HEK293 (cell line): ENCODE measurements at regions not wholly inside any gene's neighbourhood (a gene's known extent, or its start where the extent isn't known, plus 50 kb on each side); places are given as distances from the start of the nearest gene placed in this dataset.

Experiments
- CTCF ChIA-PET: fragments of 350-600 bp; formaldehyde crosslinking; extraction: SDS; loops from one replicate; lab custom pipeline; 2021; ENCODE audit warnings: antibody characterized with exemption; lab: Yijun Ruan, JAX
- POLR2A ChIA-PET: fragments of 300-600 bp; formaldehyde crosslinking; extraction: SDS; loops from one replicate; lab custom pipeline; 2020; ENCODE audit warnings: antibody characterized with exemption, inconsistent platforms; lab: Yijun Ruan, JAX
- H3K27ac ChIP-seq: fragments of 200-500 bp; sonication (Bioruptor generic); 2 replicates; pipeline ENCODE4 v1.5.1; 2014; ENCODE audit warnings: low read depth, low read length, control low read depth, inconsistent platforms; ENCODE audit errors: extremely low read depth
- H3K36me3 ChIP-seq, 2 experiments: fragments of 200-500 bp in 1 of 2; sonication (Bioruptor generic) in 1 of 2; 1 replicate in 1 of 2; 2 replicates in 1 of 2; pipeline ENCODE4 v1.5.1; 2014 to 2017; ENCODE audit warnings: inconsistent platforms in 2 of 2, low read length in 2 of 2; ENCODE audit not compliant: control insufficient read depth in 2 of 2, insufficient read depth in 1 of 2
- H3K4me1 ChIP-seq: fragments of 200-500 bp; sonication (Bioruptor generic); 2 replicates; pipeline ENCODE4 v1.5.1; 2014; ENCODE audit warnings: mild to moderate bottlenecking, low read length, inconsistent platforms; ENCODE audit not compliant: control insufficient read depth, insufficient read depth
- H3K4me3 ChIP-seq: 2 replicates; pipeline ENCODE4 v1.5.1; 2011; ENCODE audit warnings: low read depth, mild to moderate bottlenecking, control low read depth, low read length, moderate library complexity
- H3K9me3 ChIP-seq: fragments of 200-500 bp; sonication (Bioruptor generic); 2 replicates; pipeline ENCODE4 v1.5.1; 2014; ENCODE audit warnings: low read depth, low read length, inconsistent platforms; ENCODE audit not compliant: control insufficient read depth, insufficient read depth
- BCL11A ChIP-seq: fragments of 450-650 bp; formaldehyde crosslinking; IDR thresholded peaks from 2 replicates; pipeline ENCODE4 v1.5.1; 2016; ENCODE audit warnings: low read depth, missing biosample characterization, missing genetic modification characterization
- OSR2 ChIP-seq: fragments of 450-650 bp; formaldehyde crosslinking; IDR thresholded peaks from 2 replicates; pipeline ENCODE4 v1.5.1; 2016; ENCODE audit warnings: missing biosample characterization, missing genetic modification characterization
- PRDM1 ChIP-seq: fragments of 450-650 bp; formaldehyde crosslinking; IDR thresholded peaks from 2 replicates; pipeline ENCODE4; 2016; ENCODE audit warnings: missing biosample characterization, missing genetic modification characterization
- ZIC2 ChIP-seq: fragments of 450-650 bp; formaldehyde crosslinking; IDR thresholded peaks from 2 replicates; pipeline ENCODE4 v1.5.1; 2016; ENCODE audit warnings: missing biosample characterization, missing genetic modification characterization
- ZNF133 ChIP-seq: fragments of 450-650 bp; formaldehyde crosslinking; IDR thresholded peaks from 2 replicates; pipeline ENCODE4 v1.5.1; 2016; ENCODE audit warnings: missing biosample characterization, missing genetic modification characterization
- ZNF140 ChIP-seq: fragments of 450-650 bp; formaldehyde crosslinking; IDR thresholded peaks from 2 replicates; pipeline ENCODE4 v1.5.1; 2016; ENCODE audit warnings: missing biosample characterization, missing genetic modification characterization
- ZNF157 ChIP-seq: fragments of 450-650 bp; formaldehyde crosslinking; IDR thresholded peaks from 2 replicates; pipeline ENCODE4 v1.5.1; 2016; ENCODE audit warnings: missing biosample characterization, missing genetic modification characterization
- ZNF16 ChIP-seq: fragments of 450-650 bp; formaldehyde crosslinking; IDR thresholded peaks from 2 replicates; pipeline ENCODE4 v1.5.1; 2016; ENCODE audit warnings: low read depth, missing biosample characterization, missing genetic modification characterization
- ZNF239 ChIP-seq: fragments of 450-650 bp; formaldehyde crosslinking; IDR thresholded peaks from 2 replicates; pipeline ENCODE4 v1.5.1; 2016; ENCODE audit warnings: missing biosample characterization, missing genetic modification characterization
- ZNF248 ChIP-seq: fragments of 450-650 bp; formaldehyde crosslinking; IDR thresholded peaks from 2 replicates; pipeline ENCODE4 v1.5.1; 2017; ENCODE audit warnings: missing biosample characterization, missing genetic modification characterization
- ZNF266 ChIP-seq: fragments of 450-650 bp; formaldehyde crosslinking; IDR thresholded peaks from 2 replicates; pipeline ENCODE4 v1.5.1; 2016; ENCODE audit warnings: missing biosample characterization, missing genetic modification characterization, low read depth
- ZNF274 ChIP-seq, 2 experiments: fragments of 200-500 bp in 1 of 2; fragments of 450-650 bp in 1 of 2; sonication (Bioruptor generic) in 1 of 2; formaldehyde crosslinking in 1 of 2; IDR thresholded peaks; 2 replicates each; pipeline versions ENCODE4 v1.5.1 to v1.6.1; 2014 to 2016; ENCODE audit warnings: borderline replicate concordance in 1 of 2, inconsistent platforms in 1 of 2, low read length in 1 of 2, missing biosample characterization in 1 of 2, missing genetic modification characterization in 1 of 2
- ZNF404 ChIP-seq: fragments of 450-650 bp; formaldehyde crosslinking; IDR thresholded peaks from 2 replicates; pipeline ENCODE4 v1.5.1; 2017; ENCODE audit warnings: missing biosample characterization, missing genetic modification characterization
- ZNF548 ChIP-seq: fragments of 450-650 bp; formaldehyde crosslinking; IDR thresholded peaks from 2 replicates; pipeline ENCODE4 v1.5.1; 2016; ENCODE audit warnings: missing biosample characterization, missing genetic modification characterization
- ZNF654 ChIP-seq: fragments of 450-650 bp; formaldehyde crosslinking; IDR thresholded peaks from 2 replicates; pipeline ENCODE4 v1.5.1; 2016; ENCODE audit warnings: low read depth, missing biosample characterization, missing genetic modification characterization
- ZSCAN23 ChIP-seq: fragments of 450-650 bp; formaldehyde crosslinking; IDR thresholded peaks from 2 replicates; pipeline ENCODE4 v1.5.1; 2016; ENCODE audit warnings: missing biosample characterization, missing genetic modification characterization
- ZSCAN30 ChIP-seq: fragments of 450-650 bp; IDR thresholded peaks from 2 replicates; pipeline ENCODE4 v1.5.1; 2018; ENCODE audit warnings: missing biosample characterization, mild to moderate bottlenecking, missing genetic modification characterization, moderate library complexity
- TF ChIP-seq, protein P1 (sequence below): fragments of 450-650 bp; formaldehyde crosslinking; IDR thresholded peaks from 2 replicates; pipeline ENCODE4 v1.5.1; 2016; ENCODE audit warnings: missing biosample characterization, missing genetic modification characterization
- TF ChIP-seq, protein P2 (sequence below): fragments of 450-650 bp; formaldehyde crosslinking; IDR thresholded peaks from 2 replicates; pipeline ENCODE4 v1.5.1; 2016; ENCODE audit warnings: missing biosample characterization, missing genetic modification characterization
- TF ChIP-seq, protein P3 (sequence below): fragments of 450-650 bp; formaldehyde crosslinking; IDR thresholded peaks from 2 replicates; pipeline ENCODE4 v1.5.1; 2016; ENCODE audit warnings: missing biosample characterization, missing genetic modification characterization
- TF ChIP-seq, protein P4 (sequence below): fragments of 450-650 bp; formaldehyde crosslinking; IDR thresholded peaks from 2 replicates; pipeline ENCODE4 v1.5.1; 2016; ENCODE audit warnings: missing biosample characterization, missing genetic modification characterization
- TF ChIP-seq, protein P5 (sequence below): sonication (generic); formaldehyde crosslinking; IDR thresholded peaks from 2 replicates; pipeline ENCODE4 v1.8.1; 2022; ENCODE audit warnings: mild to moderate bottlenecking, moderate library complexity, missing genetic modification reagents

DNA sequence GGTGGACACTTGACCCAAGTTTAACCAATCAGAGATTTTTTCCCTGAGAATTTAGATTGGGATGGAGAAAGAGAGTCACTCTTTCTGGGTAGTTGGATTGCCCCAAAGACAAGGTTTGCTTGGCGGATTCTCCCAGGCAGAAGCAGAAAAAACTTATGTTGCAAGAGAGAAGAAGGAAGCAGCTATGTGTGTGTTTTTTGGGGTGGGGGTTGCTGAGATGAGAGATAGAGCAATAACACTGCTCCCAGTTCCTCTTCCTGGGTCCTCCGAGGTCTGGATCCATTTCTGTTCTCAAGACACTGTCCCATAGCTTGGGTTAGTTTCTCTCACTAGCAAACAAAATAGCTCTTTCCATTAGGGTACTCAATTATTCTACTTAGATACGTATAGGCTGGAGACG, 222.1 kb downstream of the STIM2 start:
- ChIA-PET POLR2A (no interaction called here), CTCF (no interaction called here)
- H3K36me3 ChIP-seq = no peaks in the 10 kb centered on the region
- no peaks in the 10 kb centered on the region for H3K4me1 ChIP-seq
- H3K27ac ChIP-seq = no peak overlapping the region
- TF ChIP-seq ZNF404 (tag by site-specific recombination) = no peak
- TF ChIP-seq ZNF140 (tag by site-specific recombination) = no peak
- TF ChIP-seq ZSCAN30 (tag by site-specific recombination) = no peak
- TF ChIP-seq, protein P1, sequence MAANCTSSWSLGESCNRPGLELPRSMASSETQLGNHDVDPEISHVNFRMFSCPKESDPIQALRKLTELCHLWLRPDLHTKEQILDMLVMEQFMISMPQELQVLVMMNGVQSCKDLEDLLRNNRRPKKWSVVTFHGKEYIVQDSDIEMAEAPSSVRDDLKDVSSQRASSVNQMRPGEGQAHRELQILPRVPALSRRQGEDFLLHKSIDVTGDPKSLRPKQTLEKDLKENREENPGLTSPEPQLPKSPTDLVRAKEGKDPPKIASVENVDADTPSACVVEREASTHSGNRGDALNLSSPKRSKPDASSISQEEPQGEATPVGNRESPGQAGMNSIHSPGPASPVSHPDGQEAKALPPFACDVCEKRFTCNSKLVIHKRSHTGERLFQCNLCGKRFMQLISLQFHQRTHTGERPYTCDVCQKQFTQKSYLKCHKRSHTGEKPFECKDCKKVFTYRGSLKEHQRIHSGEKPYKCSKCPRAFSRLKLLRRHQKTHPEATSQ (tag by site-specific recombination) = no peak
- TF ChIP-seq ZNF548 = no peak
- no peak for TF ChIP-seq BCL11A (tag by site-specific recombination)
- no peak for TF ChIP-seq ZNF274 (IDR thresholded peaks at IDR 0.05; ENCODE audit: low read length)
- TF ChIP-seq ZNF274 (tag by site-specific recombination; IDR thresholded peaks at IDR 0.05; ENCODE audit: borderline replicate concordance) = no peak
- TF ChIP-seq, protein P2, sequence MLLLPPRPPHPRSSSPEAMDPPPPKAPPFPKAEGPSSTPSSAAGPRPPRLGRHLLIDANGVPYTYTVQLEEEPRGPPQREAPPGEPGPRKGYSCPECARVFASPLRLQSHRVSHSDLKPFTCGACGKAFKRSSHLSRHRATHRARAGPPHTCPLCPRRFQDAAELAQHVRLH (tag by site-specific recombination) = no peak
- TF ChIP-seq, protein P3, sequence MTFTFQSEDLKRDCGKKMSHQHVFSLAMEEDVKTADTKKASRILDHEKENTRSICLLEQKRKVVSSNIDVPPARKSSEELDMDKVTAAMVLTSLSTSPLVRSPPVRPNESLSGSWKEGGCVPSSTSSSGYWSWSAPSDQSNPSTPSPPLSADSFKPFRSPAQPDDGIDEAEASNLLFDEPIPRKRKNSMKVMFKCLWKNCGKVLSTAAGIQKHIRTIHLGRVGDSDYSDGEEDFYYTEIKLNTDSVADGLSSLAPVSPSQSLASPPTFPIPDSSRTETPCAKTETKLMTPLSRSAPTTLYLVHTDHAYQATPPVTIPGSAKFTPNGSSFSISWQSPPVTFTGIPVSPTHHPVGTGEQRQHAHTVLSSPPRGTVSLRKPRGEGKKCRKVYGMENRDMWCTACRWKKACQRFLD = no peak
- no peak for TF ChIP-seq ZNF133 (tag by site-specific recombination)
- TF ChIP-seq ZNF248 (tag by site-specific recombination) = no peak
- no peaks in the 10 kb centered on the region for H3K9me3 ChIP-seq
- no peak overlapping the region for H3K4me3 ChIP-seq

DNA sequence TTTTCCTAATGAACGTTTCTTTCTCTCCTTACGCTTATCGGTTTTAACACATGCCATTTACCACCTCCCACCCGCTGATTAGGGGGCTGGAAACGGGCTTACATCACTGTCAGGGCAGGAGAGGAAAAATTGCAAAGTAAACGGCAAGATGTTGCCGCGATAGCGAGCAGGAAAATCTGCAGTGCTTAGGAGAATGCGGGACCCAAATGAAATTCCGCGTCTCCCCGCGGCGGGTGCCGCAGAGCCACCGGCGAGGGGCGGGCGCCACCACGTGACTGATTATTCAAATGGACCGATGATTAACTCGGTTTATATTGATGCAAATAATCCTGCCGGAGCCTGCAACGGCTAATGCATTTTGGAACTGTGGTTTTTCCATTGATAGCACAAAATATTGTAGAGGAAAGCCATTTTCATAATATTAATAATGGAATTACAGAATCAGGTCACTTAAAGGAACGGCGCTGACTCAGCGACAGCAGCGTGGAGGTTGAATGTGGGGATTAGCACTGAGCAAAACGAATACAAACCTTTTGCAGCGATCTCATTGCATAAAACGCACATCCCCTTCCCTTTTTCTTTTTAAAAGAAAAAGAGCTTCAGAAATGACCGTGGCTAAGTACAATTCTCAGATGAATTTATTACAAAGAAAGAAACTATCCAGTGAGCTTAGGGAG, 224.2 kb downstream of the STIM2 start:
- no peaks in the 10 kb centered on the region for H3K9me3 ChIP-seq
- no peaks in the 10 kb centered on the region for H3K4me1 ChIP-seq
- POLR2A ChIA-PET = no interaction called here
- H3K36me3 ChIP-seq = no peaks in the 10 kb centered on the region
- H3K4me3 ChIP-seq = peak overlapping the region; percentile 32
- TF ChIP-seq ZIC2 (tag by site-specific recombination) (no peak), ZNF654 (peak; percentile 35)
- TF ChIP-seq, protein P4, sequence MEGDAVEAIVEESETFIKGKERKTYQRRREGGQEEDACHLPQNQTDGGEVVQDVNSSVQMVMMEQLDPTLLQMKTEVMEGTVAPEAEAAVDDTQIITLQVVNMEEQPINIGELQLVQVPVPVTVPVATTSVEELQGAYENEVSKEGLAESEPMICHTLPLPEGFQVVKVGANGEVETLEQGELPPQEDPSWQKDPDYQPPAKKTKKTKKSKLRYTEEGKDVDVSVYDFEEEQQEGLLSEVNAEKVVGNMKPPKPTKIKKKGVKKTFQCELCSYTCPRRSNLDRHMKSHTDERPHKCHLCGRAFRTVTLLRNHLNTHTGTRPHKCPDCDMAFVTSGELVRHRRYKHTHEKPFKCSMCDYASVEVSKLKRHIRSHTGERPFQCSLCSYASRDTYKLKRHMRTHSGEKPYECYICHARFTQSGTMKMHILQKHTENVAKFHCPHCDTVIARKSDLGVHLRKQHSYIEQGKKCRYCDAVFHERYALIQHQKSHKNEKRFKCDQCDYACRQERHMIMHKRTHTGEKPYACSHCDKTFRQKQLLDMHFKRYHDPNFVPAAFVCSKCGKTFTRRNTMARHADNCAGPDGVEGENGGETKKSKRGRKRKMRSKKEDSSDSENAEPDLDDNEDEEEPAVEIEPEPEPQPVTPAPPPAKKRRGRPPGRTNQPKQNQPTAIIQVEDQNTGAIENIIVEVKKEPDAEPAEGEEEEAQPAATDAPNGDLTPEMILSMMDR (tag by site-specific recombination) = peak; percentile 45; the same call in 1 of the 2 replicates
- no peak overlapping the region for H3K27ac ChIP-seq
- CTCF ChIA-PET = interaction anchor here (0.6 to 1.5 kb wide), 5 partner anchors 32 to 214 kb away, joined by 3 to 5 read pairs (median 3); no protein-coding TSS in a partner anchor

DNA sequence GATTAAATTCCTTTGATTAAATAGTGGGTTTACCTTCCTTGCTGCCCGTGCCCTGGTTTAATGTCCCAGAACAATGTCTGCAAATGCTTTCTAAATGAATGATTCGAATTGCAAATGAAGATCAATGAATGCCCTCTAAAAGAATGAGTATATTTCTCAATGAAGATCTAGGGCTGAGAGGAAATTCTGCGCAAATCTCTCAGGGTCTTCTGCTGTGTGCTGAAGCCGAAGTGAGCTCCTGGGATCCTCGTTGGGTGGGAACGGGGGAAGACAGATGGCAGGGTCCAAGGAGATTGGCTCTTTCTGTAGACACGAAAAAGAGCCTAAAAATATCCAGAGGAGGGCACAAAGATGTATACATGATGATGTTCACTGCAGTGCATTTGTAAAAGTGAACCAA, 224.8 kb downstream of the STIM2 start:
- no peaks in the 10 kb centered on the region for H3K9me3 ChIP-seq
- no peak for TF ChIP-seq ZNF239 (tag by site-specific recombination)
- no peak for TF ChIP-seq PRDM1 (tag by site-specific recombination)
- TF ChIP-seq ZNF266 (tag by site-specific recombination) = no peak
- no peak for TF ChIP-seq ZNF16 (tag by site-specific recombination)
- TF ChIP-seq ZNF157 (tag by site-specific recombination) = no peak
- TF ChIP-seq OSR2 (tag by site-specific recombination) = no peak
- TF ChIP-seq ZSCAN23 (tag by site-specific recombination) = no peak
- TF ChIP-seq, protein P5, sequence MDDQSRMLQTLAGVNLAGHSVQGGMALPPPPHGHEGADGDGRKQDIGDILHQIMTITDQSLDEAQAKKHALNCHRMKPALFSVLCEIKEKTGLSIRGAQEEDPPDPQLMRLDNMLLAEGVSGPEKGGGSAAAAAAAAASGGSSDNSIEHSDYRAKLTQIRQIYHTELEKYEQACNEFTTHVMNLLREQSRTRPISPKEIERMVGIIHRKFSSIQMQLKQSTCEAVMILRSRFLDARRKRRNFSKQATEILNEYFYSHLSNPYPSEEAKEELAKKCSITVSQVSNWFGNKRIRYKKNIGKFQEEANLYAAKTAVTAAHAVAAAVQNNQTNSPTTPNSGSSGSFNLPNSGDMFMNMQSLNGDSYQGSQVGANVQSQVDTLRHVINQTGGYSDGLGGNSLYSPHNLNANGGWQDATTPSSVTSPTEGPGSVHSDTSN (CRISPR knock-in tag) = no peak
- TF ChIP-seq, all 188 proteins: peak for 0
- Histone ChIP-seq H3K4me1 (no peaks in the 10 kb centered on the region), H3K4me3 (no peak overlapping the region; the same call in 1 of the 2 replicates), H3K27ac (no peak overlapping the region), H3K36me3 (no peaks in the 10 kb centered on the region)
- ChIA-PET CTCF (interaction anchor here (0.7 to 0.9 kb wide), 2 partner anchors 33 to 147 kb away, joined by 3 read pairs; no protein-coding TSS in a partner anchor), POLR2A (no interaction called here)
